ENCODE measurements at regions not wholly inside any gene's neighbourhood (a gene's known extent, or its start where the extent isn't known, plus 50 kb on each side); places are given as distances from the start of the nearest gene placed in this dataset.
"Not testable (repeated sequence)": the region's sequence is repeated elsewhere in the genome, so short reads cannot be mapped to it uniquely, and the experiment has no call there.

GRCh38 chr9:38253200-38253599 is 139.3 kb upstream of the ALDH1B1 start:
- no peak for DNase-seq

GRCh38 chr9:38251036-38251860 is 141.3 kb upstream of the ALDH1B1 start:
- DNase-seq = peak; percentile 26

GRCh38 chr9:38250279-38251035 is 142.0 kb upstream of the ALDH1B1 start:
- no peak for DNase-seq

GRCh38 chr9:38249587-38250210 is 142.8 kb upstream of the ALDH1B1 start:
- no peak for DNase-seq

- DNase-seq = no peak
Observed at GRCh38 chr9:38249049-38249448, 143.5 kb upstream of the ALDH1B1 start.

GRCh38 chr9:38246833-38247232 is 145.7 kb upstream of the ALDH1B1 start:
- DNase-seq = no peak

GRCh38 chr9:38244971-38245370 is 147.5 kb upstream of the ALDH1B1 start:
- DNase-seq = no peak

- peak; percentile 9 for DNase-seq
Observed at GRCh38 chr9:38243993-38244392, 148.5 kb upstream of the ALDH1B1 start.

GRCh38 chr9:38242151-38242550 is 150.4 kb upstream of the ALDH1B1 start:
- DNase-seq = not testable (repeated sequence)

GRCh38 chr9:38240051-38240450 is 152.5 kb upstream of the ALDH1B1 start:
- no peak for DNase-seq

- DNase-seq = no peak
Observed at GRCh38 chr9:38235244-38235643, 157.3 kb upstream of the ALDH1B1 start.

GRCh38 chr9:38234479-38235170 is 157.9 kb upstream of the ALDH1B1 start:
- DNase-seq = no peak

- DNase-seq = no peak
Observed at GRCh38 chr9:38233796-38234355, 158.6 kb upstream of the ALDH1B1 start.

- peak; percentile 69 for DNase-seq
Observed at GRCh38 chr9:38233343-38233742, 159.2 kb upstream of the ALDH1B1 start.

GRCh38 chr9:38232895-38233294 is 159.6 kb upstream of the ALDH1B1 start:
- no peak for DNase-seq

GRCh38 chr9:38229504-38230155 is 160.6 kb upstream of the SHB start:
- DNase-seq = no peak

- no peak for DNase-seq
Observed at GRCh38 chr9:38229104-38229500, 160.1 kb upstream of the SHB start.

GRCh38 chr9:38228331-38229103 is 159.5 kb upstream of the SHB start:
- DNase-seq = peak; percentile 79

GRCh38 chr9:38227656-38228055 is 158.6 kb upstream of the SHB start:
- peak; percentile 16 for DNase-seq

GRCh38 chr9:38227061-38227540 is 158.1 kb upstream of the SHB start:
- DNase-seq = peak; percentile 79

GRCh38 chr9:38226491-38226951 is 157.5 kb upstream of the SHB start:
- DNase-seq = peak; percentile 60
